ENCODE measurements at regions not wholly inside any gene's neighbourhood (a gene's known extent, or its start where the extent isn't known, plus 50 kb on each side); places are given as distances from the start of the nearest gene placed in this dataset.

- Mint-ChIP-seq H3K4me3 (no peak overlapping the region), H3K27ac (no peak overlapping the region), H3K27me3 (no peaks in the 10 kb centered on the region), H3K36me3 (no peaks in the 10 kb centered on the region), H3K9me3 (no peaks in the 10 kb centered on the region), H3K4me1 (ENCODE audit: unreplicated experiment) (no peaks in the 10 kb centered on the region)
- DNase-seq (ENCODE audit: extremely low spot score, unreplicated experiment) = no peak
- no peak for TF ChIP-seq CTCF (conservative IDR thresholded peaks at IDR 0.05)
These were observed 1154.9 kb upstream of the PCDH7 start for GRCh38 chr4:29565256-29565655.

GRCh38 chr4:29566371-29566770 is 1153.8 kb upstream of the PCDH7 start:
- no peak for TF ChIP-seq CTCF (conservative IDR thresholded peaks at IDR 0.05)
- no peak overlapping the region for H3K4me3 Mint-ChIP-seq
- DNase-seq (ENCODE audit: extremely low spot score, unreplicated experiment) = no peak
- no peaks in the 10 kb centered on the region for H3K4me1 Mint-ChIP-seq (ENCODE audit: unreplicated experiment)
- no peaks in the 10 kb centered on the region for H3K27me3 Mint-ChIP-seq
- no peak overlapping the region for H3K27ac Mint-ChIP-seq
- H3K36me3 Mint-ChIP-seq = no peaks in the 10 kb centered on the region
- no peaks in the 10 kb centered on the region for H3K9me3 Mint-ChIP-seq

- H3K9me3 Mint-ChIP-seq = no peaks in the 10 kb centered on the region
- no peak overlapping the region for H3K4me3 Mint-ChIP-seq
- H3K36me3 Mint-ChIP-seq = no peaks in the 10 kb centered on the region
- H3K27me3 Mint-ChIP-seq = no peaks in the 10 kb centered on the region
- H3K27ac Mint-ChIP-seq = no peak overlapping the region
- no peak for DNase-seq (ENCODE audit: extremely low spot score, unreplicated experiment)
- H3K4me1 Mint-ChIP-seq (ENCODE audit: unreplicated experiment) = no peaks in the 10 kb centered on the region
- no peak for TF ChIP-seq CTCF (conservative IDR thresholded peaks at IDR 0.05)
These were observed 1148.8 kb upstream of the PCDH7 start for GRCh38 chr4:29571322-29571721.

- TF ChIP-seq CTCF (conservative IDR thresholded peaks at IDR 0.05) = no peak
- Mint-ChIP-seq H3K27ac (no peak overlapping the region), H3K4me1 (ENCODE audit: unreplicated experiment) (no peaks in the 10 kb centered on the region), H3K4me3 (no peak overlapping the region), H3K9me3 (no peaks in the 10 kb centered on the region), H3K27me3 (no peaks in the 10 kb centered on the region), H3K36me3 (no peaks in the 10 kb centered on the region)
- no peak for DNase-seq (ENCODE audit: extremely low spot score, unreplicated experiment)
These were observed 1141.8 kb upstream of the PCDH7 start for GRCh38 chr4:29578329-29578728.

- Mint-ChIP-seq H3K27me3 (no peaks in the 10 kb centered on the region), H3K36me3 (no peaks in the 10 kb centered on the region), H3K9me3 (no peaks in the 10 kb centered on the region), H3K27ac (no peak overlapping the region), H3K4me1 (ENCODE audit: unreplicated experiment) (no peaks in the 10 kb centered on the region), H3K4me3 (no peak overlapping the region)
- no peak for TF ChIP-seq CTCF (conservative IDR thresholded peaks at IDR 0.05)
- no peak for DNase-seq (ENCODE audit: extremely low spot score, unreplicated experiment)
These were observed 1138.7 kb upstream of the PCDH7 start for GRCh38 chr4:29581457-29581856.

GRCh38 chr4:29588617-29589016 is 1131.6 kb upstream of the PCDH7 start:
- Mint-ChIP-seq H3K27me3 (no peaks in the 10 kb centered on the region), H3K36me3 (no peaks in the 10 kb centered on the region), H3K9me3 (no peaks in the 10 kb centered on the region), H3K4me1 (ENCODE audit: unreplicated experiment) (no peaks in the 10 kb centered on the region), H3K4me3 (no peak overlapping the region), H3K27ac (no peak overlapping the region)
- TF ChIP-seq CTCF (conservative IDR thresholded peaks at IDR 0.05) = no peak
- no peak for DNase-seq (ENCODE audit: extremely low spot score, unreplicated experiment)

All from type B pancreatic cell (in vitro differentiated cells).